Stimulated activated CD8-positive, alpha-beta memory T cell treated with anti-CD3 and anti-CD28 coated beads, Interleukin-15, amount 100 ng/mL, for 4 hours (primary cell): ENCODE measurements at regions not wholly inside any gene's neighbourhood (a gene's known extent, or its start where the extent isn't known, plus 50 kb on each side); places are given as distances from the start of the nearest gene placed in this dataset.

ENCODE experiments used
- DNase-seq, 2 donors: peaks; one replicate each; pipeline ENCODE4 v3.0.0-alpha.2; 2020; ENCODE audit warnings: low read depth in 2 of 2

- no peak for DNase-seq
Measured at GRCh38 chr1:244196571-244197285, 145.6 kb downstream of the ZBTB18 start.

- DNase-seq: no peak
Measured at GRCh38 chr1:244197851-244198375, 146.8 kb downstream of the ZBTB18 start.

DNA sequence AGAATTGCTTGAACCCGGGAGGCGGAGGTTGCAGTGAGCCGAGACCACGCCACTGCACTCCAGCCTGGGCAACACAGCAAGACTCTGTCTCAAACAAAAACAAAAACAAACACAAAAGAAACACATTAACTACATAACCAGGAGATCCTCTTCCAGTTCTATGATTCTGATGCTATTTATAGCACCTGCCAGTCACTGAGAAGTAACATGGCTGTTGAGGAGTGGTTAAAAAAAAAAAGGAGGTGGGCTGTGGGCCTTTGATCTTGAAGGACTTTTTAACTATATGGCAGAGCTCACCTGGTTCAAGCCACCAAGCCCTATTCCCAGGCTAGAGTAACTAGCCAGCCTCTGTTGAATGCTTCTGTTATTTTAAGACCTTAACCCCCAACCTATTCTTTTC lies 148.8 kb downstream of the ZBTB18 start:
- no peak for DNase-seq

- no peak for DNase-seq
Measured at GRCh38 chr1:244200596-244200995, 149.5 kb downstream of the ZBTB18 start.

DNA sequence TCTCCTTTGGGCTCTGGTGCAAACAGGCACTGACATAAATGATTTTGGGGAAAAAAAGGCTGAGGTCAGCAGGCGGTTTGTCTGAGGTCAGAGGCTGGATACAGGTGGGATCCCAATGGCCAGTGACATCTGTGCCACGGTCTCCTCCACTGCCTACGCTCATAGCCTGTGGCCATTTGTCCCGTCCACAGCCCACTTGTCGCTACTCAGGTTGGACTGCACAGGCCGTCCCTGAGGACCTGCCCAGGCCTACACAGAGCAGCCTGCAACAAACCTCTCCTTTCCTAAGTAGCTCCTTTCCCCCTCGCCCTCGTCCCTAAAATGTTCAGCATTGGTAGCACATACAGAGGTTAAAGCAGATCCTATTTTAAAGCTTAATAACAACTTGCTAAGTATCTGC lies 150.7 kb downstream of the ZBTB18 start:
- no peak for DNase-seq

GRCh38 chr1:244204004-244204403 lies 152.9 kb downstream of the ZBTB18 start:
- no peak for DNase-seq

DNA sequence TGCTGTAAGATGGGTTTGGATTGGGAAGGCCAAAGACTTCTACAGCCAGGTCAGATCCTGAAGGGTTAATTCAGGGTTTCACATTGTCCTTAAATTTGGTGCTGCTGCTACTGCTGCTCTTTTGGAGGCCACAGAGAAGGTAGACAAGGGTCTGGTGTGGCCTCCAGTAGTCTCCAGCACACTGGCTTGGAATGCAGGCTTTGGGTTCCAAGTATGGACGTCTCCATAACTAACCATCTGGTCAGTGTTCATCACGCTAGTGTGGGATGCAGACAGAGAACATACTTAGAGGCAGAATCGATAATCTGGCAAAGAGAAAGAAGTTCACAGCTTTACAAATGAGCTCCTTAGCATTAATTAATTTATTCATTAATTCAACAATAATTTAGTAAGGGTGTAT lies 154.1 kb downstream of the ZBTB18 start:
- DNase-seq: no peak

DNA sequence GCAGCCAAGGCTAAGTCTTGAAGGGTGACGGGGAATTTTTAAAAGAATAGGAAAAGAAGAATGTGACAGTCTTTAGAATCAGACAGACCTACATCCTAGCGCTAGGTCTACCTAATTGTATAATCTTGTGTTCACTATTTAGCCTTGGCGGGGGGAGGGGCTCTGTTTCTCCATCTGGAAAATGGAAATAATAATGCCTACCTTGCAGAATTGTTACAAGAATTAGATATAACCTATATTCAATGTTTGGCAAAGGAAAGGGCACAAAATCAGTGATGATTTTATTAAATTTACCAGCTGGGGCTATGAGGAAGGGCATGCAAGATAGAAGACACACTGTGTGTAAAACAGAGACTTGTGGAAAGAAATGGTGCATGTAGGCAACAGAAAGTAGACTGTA lies 154.8 kb downstream of the ZBTB18 start:
- no peak for DNase-seq

DNA sequence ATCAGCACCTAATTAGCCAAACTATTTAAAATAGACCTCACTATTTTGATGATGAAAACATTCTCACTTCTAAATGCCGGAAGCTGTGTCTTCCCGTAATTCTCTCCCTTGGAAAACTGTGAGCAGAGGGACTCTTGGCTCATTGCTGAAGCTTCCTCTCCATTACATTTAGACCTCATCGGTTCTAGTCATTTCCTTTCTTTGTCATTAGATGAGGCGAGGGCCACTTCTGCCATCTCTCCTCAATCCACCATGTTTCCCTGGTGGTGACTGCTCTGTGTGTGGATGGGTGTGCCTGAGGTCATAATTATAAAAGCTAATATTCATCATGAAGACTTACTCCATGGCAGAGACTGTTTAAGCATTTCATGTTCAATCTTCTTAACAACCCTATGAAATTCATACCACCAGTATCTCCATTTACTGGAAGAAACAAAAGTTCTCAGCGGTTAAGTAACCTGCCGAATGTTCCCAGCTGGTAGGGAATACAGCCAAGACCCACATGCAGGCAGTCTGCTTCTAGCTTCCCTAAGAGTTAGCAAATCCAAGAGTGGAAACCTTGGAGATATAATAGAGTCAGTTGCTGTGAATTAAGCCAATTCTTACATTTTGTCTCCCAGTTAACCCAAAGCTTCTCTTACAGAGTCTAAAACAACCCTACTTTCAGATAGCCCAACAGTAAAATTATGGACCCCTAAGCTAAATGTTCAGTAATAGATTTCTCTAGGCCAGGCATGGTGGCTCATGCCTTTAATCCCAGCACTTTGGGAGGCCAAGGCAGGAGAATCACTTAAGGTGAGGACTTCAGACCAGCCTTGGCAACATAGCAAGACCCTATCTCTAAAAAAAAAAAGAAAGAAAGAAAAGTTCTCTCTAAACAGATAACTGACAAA lies 156.2 kb downstream of the ZBTB18 start:
- no peak for DNase-seq

DNA sequence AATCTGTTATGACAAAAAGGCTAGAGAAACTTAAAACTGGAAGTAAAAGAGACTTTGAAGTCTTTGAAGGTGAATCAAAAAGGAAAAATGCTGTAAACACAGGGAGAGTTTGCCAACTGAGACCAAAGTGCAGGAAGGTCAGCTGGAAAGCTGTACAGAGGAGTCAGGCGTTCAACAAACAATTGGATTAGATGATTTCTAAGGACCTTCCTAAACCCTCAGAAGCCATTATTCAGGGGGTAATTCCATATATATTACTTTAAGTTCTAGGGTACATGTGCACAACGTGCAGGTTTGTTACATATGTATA lies 156.8 kb downstream of the ZBTB18 start:
- DNase-seq: no peak

DNA sequence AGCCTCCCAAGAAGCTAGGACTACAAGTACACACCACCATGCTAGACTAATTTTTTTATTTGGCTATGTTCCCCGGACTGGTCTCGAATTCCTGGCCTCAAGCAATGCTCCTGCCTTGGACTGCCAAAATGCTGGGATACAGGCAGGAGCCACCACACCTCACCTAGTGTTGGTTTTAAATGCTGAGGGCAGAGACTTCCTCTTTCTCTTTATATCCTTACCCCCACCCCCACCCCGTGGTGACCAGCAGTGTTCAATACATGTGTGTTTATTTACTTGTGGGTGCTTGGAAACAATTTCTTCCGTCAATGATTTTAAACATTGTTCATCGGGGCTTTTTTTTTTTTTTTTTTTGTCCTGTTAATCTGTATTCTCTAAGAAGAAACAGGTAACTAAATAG lies 158.9 kb downstream of the ZBTB18 start:
- no peak for DNase-seq

- no peak for DNase-seq
Measured at GRCh38 chr1:244210884-244211558, 159.9 kb downstream of the ZBTB18 start.

- DNase-seq: no peak
Measured at GRCh38 chr1:244211559-244211944, 160.5 kb downstream of the ZBTB18 start.

DNA sequence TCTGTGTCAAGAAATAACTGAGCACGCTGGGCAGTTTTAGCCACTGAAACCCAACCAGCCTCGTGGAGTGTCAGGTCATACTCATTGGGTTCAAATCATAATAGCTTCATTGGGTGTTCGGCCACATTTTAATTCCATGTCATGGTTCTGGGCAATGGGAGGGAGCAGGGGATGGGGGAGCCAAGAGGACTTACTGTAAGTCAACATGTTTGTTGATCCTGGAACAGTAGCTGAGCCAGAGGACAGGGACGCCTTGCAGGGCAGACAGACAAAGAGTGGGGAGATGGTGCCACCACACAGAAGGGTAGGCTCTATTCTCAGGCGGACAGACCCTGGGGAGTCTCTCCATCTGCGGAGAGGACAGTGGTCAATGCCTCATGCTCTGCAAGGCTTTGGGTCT lies 161.1 kb downstream of the ZBTB18 start:
- DNase-seq: no peak

- no peak for DNase-seq
Measured at GRCh38 chr1:244212797-244213475, 161.9 kb downstream of the ZBTB18 start.

- DNase-seq: no peak
Measured at GRCh38 chr1:244214009-244214967, 163.2 kb downstream of the ZBTB18 start.

DNA sequence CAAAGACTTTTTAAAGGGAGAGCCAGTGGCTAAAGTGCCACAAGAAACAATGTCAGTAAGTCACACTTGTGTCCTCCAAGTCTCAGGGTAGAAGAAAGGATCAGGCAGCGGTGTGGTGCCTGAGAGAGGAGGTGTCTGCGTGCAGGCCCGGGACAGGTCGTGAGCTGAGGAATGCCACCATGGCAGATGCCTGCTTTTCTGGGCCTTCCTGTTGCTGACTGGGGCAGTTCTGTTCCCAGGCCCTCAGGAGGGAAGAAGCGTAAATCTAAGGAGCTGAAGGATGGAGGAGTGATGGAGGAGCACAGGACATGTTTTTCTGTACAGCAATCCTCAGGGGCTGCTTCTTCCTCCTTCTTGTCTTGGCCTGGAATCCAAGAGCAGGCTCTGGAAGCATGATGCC lies 165.8 kb downstream of the ZBTB18 start:
- no peak for DNase-seq

- DNase-seq: no peak
Measured at GRCh38 chr1:244217711-244218110, 166.6 kb downstream of the ZBTB18 start.

GRCh38 chr1:244218220-244218619 lies 167.1 kb downstream of the ZBTB18 start:
- no peak for DNase-seq

DNA sequence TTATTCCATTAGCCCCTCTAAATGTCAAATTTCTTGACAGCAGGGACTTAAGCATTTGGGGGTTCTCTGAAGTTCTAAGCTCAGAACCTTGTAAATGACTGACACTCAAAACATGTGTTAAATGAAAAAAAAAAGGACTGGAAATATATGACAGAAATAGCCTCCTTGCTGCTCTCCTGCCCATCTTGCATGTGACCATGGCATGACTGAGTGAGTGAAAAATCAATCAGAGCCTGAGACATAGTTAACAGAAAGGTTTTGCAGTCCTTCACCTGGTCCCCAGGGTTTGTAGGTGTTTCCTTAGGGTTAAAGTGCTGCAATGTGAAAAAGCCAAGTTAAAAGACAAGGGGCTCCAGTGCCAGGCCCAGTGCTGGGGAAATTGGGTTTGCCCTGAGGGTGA lies 168.1 kb downstream of the ZBTB18 start:
- DNase-seq: no peak

DNA sequence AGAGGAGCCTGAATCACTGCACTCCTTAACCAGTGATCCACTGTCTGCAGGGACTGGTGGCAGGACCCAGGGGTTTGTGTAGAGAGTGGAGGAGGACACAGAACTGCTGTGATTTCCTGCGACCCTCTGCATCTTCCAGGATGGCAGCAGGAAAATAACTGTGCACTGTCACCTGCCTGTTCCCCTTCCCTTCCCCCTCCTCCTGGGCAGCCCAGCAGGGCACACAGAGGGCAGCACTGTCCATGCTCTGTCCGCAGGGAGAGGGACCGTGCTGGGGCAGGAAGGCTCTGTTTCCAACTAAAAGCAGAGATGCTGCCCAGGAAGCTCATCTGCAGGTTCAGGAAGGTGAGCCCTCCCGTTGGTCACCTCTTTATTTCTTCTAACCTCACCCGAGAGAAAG lies 168.7 kb downstream of the ZBTB18 start:
- no peak for DNase-seq
